AG08396 (cell line): ENCODE measurements at regions not wholly inside any gene's neighbourhood (a gene's known extent, or its start where the extent isn't known, plus 50 kb on each side); places are given as distances from the start of the nearest gene placed in this dataset.

ENCODE experiments used
- DNase-seq: peaks from one replicate; pipeline ENCODE4 v3.0.0; 2012; ENCODE audit warnings: low spot score, mixed read lengths

DNA sequence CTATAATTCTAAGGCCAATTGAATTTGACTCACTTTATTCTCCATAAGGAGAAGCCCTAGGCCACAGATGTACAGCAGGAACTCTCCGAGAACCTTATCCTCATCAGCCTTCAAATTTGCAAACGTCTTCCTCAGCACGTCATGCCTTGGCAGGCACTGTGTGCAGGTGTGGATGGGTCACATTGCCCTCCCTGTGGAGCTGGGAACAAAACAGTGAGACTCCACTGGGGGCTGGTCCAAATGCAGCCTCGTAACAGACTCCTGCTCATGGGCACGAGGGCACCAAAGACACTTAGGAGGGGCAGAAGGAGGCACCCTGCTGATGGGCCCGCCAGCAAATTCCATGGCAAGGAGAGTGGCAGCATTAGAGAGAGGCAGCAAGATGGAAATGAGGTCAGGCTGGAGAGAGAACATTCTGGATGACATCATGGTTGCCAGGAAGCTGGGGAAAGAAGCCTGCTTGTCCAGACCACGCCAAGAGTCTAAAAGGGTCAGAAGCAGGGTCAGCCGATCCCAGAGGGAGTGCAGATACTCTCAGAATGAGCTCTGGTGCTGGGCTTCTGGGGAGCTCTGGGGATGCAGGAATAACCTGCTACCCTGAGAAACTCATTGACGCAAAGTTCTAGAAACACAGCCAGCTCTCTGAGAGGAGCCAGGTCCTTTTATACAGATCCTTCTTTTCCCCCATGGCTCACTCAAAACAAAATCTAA, 242.2 kb downstream of the B3GLCT start:
- no peak for DNase-seq

GRCh38 chr13:31442571-31442970, 242.8 kb downstream of the B3GLCT start:
- DNase-seq: no peak

DNA sequence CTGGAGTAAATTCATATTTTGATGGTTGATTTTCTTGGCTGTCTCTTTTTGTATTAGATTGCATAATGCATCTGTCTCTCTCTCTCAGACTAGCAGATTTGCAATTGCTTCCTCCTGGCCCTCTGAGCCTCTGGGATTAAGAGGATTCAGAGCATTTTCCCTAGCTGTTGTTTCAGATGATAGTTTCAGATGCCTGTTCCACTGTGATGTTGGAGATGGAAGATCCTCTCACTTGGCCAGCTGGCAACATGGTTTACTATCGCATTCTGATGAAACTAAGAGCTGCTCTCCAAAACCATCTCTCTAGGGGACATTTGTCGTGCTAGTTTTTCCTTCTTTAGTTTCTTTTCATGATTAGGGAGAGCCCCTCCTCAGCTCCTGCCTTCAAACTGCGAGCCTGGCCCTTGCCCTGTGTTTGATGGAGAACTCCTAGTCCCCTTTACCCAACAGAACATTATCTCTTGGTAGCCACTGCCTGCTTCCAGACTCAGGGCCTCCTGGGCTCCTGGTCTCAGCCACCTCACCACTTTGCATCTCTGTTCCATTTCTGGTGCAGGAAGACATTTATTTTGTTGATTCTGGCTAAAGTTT, 244.6 kb downstream of the B3GLCT start:
- DNase-seq: no peak

- no peak for DNase-seq
Observed at GRCh38 chr13:31452525-31452924, 252.8 kb downstream of the B3GLCT start.

- DNase-seq: no peak
Observed at GRCh38 chr13:31455581-31455980, 255.8 kb downstream of the B3GLCT start.

DNA sequence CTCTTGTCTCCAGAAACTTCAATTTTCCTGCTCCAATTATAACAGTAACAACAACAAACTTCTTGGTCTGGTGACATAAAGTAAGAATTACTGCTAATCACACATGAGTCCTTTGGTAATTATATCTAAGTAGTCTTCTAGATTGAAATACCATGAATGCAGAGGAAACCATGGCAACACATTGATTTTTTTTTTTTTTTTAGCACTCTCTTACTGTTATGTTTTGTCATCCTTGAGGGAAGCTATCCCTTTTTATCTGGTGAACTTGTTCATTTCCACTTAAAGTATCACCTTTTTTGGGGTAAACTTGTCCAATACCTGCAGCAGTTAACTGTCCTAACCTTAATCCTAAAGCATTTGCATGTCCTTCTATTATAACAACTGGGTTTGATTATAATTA, 256.3 kb downstream of the B3GLCT start:
- no peak for DNase-seq

DNA sequence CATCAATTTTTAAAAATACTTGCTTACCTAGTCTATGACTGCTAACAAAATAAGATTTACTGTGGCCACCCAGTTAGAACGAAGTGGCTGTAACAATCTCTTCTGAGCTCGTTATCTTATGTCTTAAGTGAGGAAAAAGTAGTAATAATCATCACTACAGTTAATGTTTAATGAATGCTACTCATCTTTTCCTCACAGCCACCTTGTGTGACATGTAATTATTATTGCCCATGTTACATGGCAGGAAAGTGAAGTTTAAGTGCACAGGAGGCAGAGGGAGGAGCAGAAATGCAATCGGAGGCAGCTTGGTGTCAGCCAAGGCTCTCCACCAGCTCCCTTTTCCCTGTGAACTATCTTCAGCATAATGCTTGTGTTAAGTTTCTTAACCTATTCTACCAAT, 260.3 kb downstream of the B3GLCT start:
- DNase-seq: no peak

GRCh38 chr13:31461923-31462322, 262.1 kb downstream of the B3GLCT start:
- DNase-seq: no peak

GRCh38 chr13:31462766-31463165, 263.0 kb downstream of the B3GLCT start:
- DNase-seq: no peak

GRCh38 chr13:31468114-31468902, 268.5 kb downstream of the B3GLCT start:
- no peak for DNase-seq

DNA sequence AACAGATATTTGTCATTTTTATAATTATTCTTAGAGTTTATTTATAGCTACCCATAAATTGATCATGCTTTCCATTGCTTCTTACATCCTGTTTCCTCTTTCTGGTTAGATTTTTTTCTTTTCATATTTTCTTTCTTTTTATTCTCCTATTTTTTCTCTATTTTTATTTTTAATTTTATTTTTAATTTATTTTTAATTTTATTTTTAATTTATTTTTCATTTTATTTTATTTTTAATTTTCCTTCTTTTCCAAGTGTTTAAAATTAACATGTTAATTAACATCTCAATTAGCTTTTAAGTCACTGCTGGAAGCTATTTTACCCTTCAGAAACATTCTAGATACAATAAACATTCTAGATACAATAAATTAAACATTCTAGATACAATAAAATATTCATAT, 269.6 kb downstream of the B3GLCT start:
- no peak for DNase-seq

DNA sequence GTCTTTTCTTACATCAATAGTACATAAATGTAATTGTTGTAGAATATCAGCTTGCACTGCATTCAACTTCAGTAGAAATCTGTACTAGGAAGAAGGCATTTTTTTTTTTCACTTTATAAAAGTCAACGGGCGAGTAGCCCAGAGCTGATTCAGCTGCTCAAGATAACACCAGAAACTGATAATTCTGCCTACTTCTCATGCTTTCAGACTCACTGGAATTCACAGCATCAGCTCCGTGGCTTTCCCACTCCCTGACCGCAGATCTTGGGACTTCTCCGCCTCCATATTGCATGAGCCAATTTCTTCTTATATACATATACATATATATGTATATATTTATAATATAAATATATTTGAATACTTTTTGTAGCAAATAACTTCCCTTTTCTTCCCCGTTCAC, 263.1 kb upstream of the RXFP2 start:
- DNase-seq: peak; percentile 23

- DNase-seq: no peak
Observed at GRCh38 chr13:31476753-31477152, 262.6 kb upstream of the RXFP2 start.

GRCh38 chr13:31477961-31478360, 261.4 kb upstream of the RXFP2 start:
- DNase-seq: no peak

DNA sequence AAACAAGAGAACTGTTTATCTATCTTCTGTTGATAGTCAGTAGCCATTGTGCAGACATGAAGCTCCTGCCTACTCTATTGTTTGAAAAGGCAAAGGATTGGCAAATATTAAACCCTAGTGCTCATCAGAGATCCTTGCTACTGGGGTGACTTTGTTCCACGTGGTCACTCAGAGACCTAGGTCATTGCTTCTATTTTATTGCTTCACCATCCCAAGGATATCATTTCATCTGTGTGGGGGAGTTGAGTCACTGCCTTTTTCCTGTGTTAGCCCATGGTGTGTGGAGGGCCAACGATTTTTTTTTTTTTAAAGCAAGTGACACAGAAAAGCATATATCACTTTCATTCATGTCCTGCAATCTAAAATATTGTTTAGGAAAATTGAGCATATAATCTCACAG, 254.1 kb upstream of the RXFP2 start:
- DNase-seq: no peak

DNA sequence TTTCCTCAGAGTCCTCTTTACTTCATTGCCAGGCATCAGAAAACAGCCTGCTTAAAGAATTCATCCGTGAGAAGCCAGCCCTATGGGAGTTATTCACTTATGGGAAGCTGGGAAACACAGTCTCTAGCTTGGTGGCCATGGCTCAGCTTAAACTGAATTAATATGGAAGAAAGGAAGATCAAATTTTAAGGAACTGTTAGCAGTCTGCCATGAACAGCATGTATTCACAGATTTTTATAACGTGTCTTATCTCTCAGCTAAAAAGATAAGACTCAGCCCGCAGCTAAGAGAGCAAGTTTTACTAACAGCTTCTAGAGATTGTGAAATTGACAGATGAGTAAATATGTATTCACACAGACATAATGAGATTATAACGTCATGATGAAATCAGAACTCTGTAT, 253.7 kb upstream of the RXFP2 start:
- DNase-seq: no peak

GRCh38 chr13:31495336-31495735, 244.0 kb upstream of the RXFP2 start:
- DNase-seq: no peak

GRCh38 chr13:31499274-31499673, 240.1 kb upstream of the RXFP2 start:
- DNase-seq: no peak

DNA sequence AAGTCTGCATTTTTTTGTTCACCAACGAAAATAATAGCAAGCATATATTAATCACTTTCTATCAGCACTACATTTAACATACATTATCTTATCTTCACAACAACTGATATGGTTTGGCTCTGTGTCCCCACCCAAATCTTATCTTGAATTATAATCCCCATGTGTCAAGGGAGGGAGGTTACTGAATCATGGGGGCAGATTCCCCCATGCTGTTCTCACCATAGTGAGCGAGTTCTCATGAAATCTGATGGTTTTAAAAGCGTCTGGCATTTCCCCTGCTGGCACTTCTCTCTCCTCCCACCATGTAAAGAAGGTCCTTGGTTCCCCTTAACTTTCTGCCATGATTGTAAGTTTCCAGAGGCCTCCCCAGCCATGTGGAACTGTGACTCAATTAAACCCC, 235.7 kb upstream of the RXFP2 start:
- DNase-seq: no peak

DNA sequence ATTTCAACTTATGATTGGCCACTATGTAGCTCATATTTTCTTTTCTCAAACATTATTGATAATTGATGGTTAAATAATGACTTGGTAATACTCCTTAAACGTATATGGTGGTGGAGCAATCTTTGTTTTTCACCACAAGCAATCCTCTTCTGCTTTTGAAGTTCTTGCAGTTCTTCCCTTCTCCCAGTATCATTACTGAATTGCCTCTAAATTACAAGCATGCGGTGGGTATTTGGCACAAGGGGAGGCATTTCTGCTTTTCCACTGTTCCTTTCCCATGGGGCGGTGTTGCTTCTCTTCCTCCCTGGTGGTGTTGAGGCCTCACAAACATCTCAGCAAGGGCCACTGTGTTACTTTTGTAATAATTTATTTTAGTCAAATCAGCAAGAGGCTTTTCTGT, 234.4 kb upstream of the RXFP2 start:
- DNase-seq: no peak

DNA sequence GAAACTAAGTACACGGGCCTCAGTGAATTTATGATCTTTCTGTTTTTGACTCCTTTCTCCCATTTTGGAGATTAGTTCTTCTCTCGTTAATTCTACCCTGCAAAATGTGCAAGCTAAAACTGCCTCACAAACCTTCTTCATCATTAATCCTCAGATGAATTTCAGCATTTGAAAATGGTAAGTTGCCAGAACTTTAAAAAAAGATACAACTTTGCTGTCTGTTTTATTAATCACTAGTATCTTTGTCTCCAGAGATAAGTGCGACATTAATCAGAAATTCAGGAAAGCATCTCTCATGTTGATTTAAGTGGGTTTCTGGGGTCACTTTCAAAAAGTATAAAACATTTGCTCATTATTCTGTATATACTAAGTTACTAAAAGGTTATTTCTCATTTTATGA, 227.0 kb upstream of the RXFP2 start:
- no peak for DNase-seq

- no peak for DNase-seq
Observed at GRCh38 chr13:31514932-31515331, 224.4 kb upstream of the RXFP2 start.

GRCh38 chr13:31515427-31515826, 223.9 kb upstream of the RXFP2 start:
- no peak for DNase-seq
